GM12891 (cell line): ENCODE measurements at regions not wholly inside any gene's neighbourhood (a gene's known extent, or its start where the extent isn't known, plus 50 kb on each side); places are given as distances from the start of the nearest gene placed in this dataset.

ENCODE experiments used
- PAX5 ChIP-seq: IDR thresholded peaks from 2 replicates; pipeline ENCODE4 v1.6.1; 2011; ENCODE audit warnings: low read length, moderate library complexity, mild to moderate bottlenecking; ENCODE audit not compliant: insufficient read depth, severe bottlenecking
- POLR2A ChIP-seq: IDR thresholded peaks from 2 replicates; pipeline ENCODE4 v1.6.1; 2011; ENCODE audit warnings: low read depth, low read length, control low read depth
- POLR2AphosphoS5 ChIP-seq: IDR thresholded peaks from 2 replicates; pipeline ENCODE4 v1.6.1; 2011; ENCODE audit warnings: low read depth, low read length, control low read depth
- POU2F2 ChIP-seq: IDR thresholded peaks from 2 replicates; pipeline ENCODE4 v1.6.1; 2011; ENCODE audit warnings: low read depth, mild to moderate bottlenecking, control low read depth, low read length, moderate library complexity
- SPI1 ChIP-seq: IDR thresholded peaks from 2 replicates; pipeline ENCODE4 v1.6.1; 2011; ENCODE audit warnings: low read depth, low read length, control low read depth
- TAF1 ChIP-seq: IDR thresholded peaks from 2 replicates; pipeline ENCODE4 v1.6.1; 2011; ENCODE audit warnings: low read depth, low read length, control low read depth

GRCh38 chr6:140134224-140134623, 759.8 kb upstream of the CITED2 start:
- TF ChIP-seq POLR2AphosphoS5 (no peak), POLR2A (no peak), PAX5 (no peak), TAF1 (no peak), POU2F2 (no peak), SPI1 (no peak)
